SK-N-MC (cell line): ENCODE measurements at regions not wholly inside any gene's neighbourhood (a gene's known extent, or its start where the extent isn't known, plus 50 kb on each side); places are given as distances from the start of the nearest gene placed in this dataset.

ENCODE experiments used
- EZH2 ChIP-seq: fragments of 200-600 bp; sonication (generic); IDR thresholded peaks from one replicate; pipeline ENCODE4 v1.6.1; 2017; ENCODE audit warnings: antibody characterized with exemption
- FOXP2 ChIP-seq: optimal IDR thresholded peaks from 2 replicates; pipeline ENCODE3; 2011; ENCODE audit warnings: mild to moderate bottlenecking, moderate library complexity; ENCODE audit not compliant: insufficient read depth; ENCODE audit errors: extremely low read length, control extremely low read depth
- POLR2AphosphoS5 ChIP-seq: IDR thresholded peaks from 2 replicates; pipeline ENCODE4 v1.6.1; 2012; ENCODE audit warnings: mild to moderate bottlenecking, low read depth, low read length, borderline replicate concordance

DNA sequence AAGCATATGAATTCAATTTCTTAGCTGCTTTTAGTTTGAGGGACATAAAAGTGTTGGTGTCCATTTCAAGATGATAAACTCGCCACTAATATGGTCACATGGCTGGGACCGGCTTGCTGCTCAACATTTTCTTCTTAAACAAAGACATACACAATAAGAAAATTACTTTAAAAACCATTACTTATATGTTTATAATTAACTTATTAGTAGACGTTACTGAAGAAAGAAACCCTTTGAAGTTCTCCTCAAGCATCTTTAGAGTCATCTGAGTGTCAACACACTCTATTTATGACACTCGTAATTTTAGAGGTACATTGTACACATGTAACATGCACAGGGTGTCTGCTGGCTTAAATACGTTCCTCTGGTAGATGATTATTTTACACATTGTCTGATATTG, 74.7 kb downstream of the BMP4 start:
- TF ChIP-seq EZH2, result no peak
- no peak for TF ChIP-seq POLR2AphosphoS5
- TF ChIP-seq FOXP2, result no peak
